Kidney (tissue), 13 donors: ENCODE measurements at regions not wholly inside any gene's neighbourhood (a gene's known extent, or its start where the extent isn't known, plus 50 kb on each side); places are given as distances from the start of the nearest gene placed in this dataset.
A peak's percentile ranks its signal among the peaks of the same experiment; 100 is the strongest.

ENCODE experiments used
- DNase-seq, 5 donors: peaks; one replicate each; pipeline ENCODE4 v3.0.0-alpha.2; 2013 to 2020
- FAIRE-seq: peaks from 2 replicates; lab custom pipeline; 2012; peaks lifted over from hg19 to GRCh38; lab: Jason Lieb, UNC
- H3K27ac ChIP-seq, 2 donors: one replicate each; pipeline ENCODE4 v1.7.0; 2013; ENCODE audit warnings: low read depth in 2 of 2, low read length in 2 of 2, inconsistent platforms in 1 of 2
- H3K27me3 ChIP-seq: one replicate; pipeline ENCODE4 v1.7.1; 2013; ENCODE audit warnings: low read length, inconsistent platforms; ENCODE audit not compliant: control insufficient read depth, insufficient read depth
- H3K36me3 ChIP-seq, 3 donors: one replicate each; pipeline versions ENCODE4 v1.7.0 to v1.7.1; 2013; ENCODE audit warnings: low read length in 3 of 3, control low read depth in 1 of 3, inconsistent platforms in 1 of 3; ENCODE audit not compliant: insufficient read depth in 3 of 3, control insufficient read depth in 2 of 3
- H3K4me1 ChIP-seq, 3 donors: one replicate each; pipeline versions ENCODE4 v1.7.0 to v1.7.1; 2013; ENCODE audit warnings: low read length in 3 of 3, inconsistent platforms in 1 of 3, low read depth in 1 of 3; ENCODE audit not compliant: control insufficient read depth in 2 of 3, insufficient read depth in 2 of 3
- H3K4me3 ChIP-seq, 3 donors: one replicate each; pipeline versions ENCODE4 v1.7.0 to v1.8.1; 2013; ENCODE audit warnings: low read length in 3 of 3, control low read depth in 1 of 3, inconsistent platforms in 1 of 3
- H3K9ac ChIP-seq, 3 donors: one replicate each; pipeline versions ENCODE4 v1.7.0 to v1.7.1; 2013; ENCODE audit warnings: low read length in 3 of 3, control low read depth in 1 of 3, inconsistent platforms in 1 of 3
- H3K9me3 ChIP-seq, 3 donors: one replicate each; pipeline versions ENCODE4 v1.7.0 to v1.7.1; 2013; ENCODE audit warnings: low read length in 3 of 3, control low read depth in 1 of 3, inconsistent platforms in 1 of 3; ENCODE audit not compliant: control insufficient read depth in 2 of 3, insufficient read depth in 1 of 3
- CTCF ChIP-seq: IDR thresholded peaks from 3 replicates; pipeline ENCODE4 v1.5.1; 2012; ENCODE audit warnings: mild to moderate bottlenecking, moderate library complexity, borderline replicate concordance; ENCODE audit not compliant: insufficient read depth; ENCODE audit errors: extremely low read depth
- intact Hi-C: fragments of 100-400 bp; cut with DNase I; formaldehyde crosslinking; loops from one replicate; pipeline ENCODE4 v1.11.1; 2022
- donor health status: control.
- donor health status: control.
- donor health status: control.
- donor health status: control.
- donor health status: control.
- donor health status: DM: yes; HTN: yes; CAD: no.
- donor health status: Normal renal cell carcinoma (clear cell type).

GRCh38 chr2:21277068-21278056 is 153.6 kb downstream of the TDRD15 start:
- intact Hi-C loops: no loop called here
- no peak for TF ChIP-seq CTCF

GRCh38 chr2:21279525-21279924 is 155.8 kb downstream of the TDRD15 start:
- Histone ChIP-seq H3K27ac (no peak overlapping the region), H3K9ac (no peak overlapping the region), H3K4me3 (no peak overlapping the region), H3K9me3 (no peaks in the 10 kb centered on the region), H3K27me3 (no peaks in the 10 kb centered on the region), H3K36me3 (no peaks in the 10 kb centered on the region), H3K4me1 (peaks cover 0 to 20% (median 4%) of the 10 kb centered on the region in 3 donors)
- FAIRE-seq (no peak), DNase-seq (no peak)
- intact Hi-C loops: no loop called here
- TF ChIP-seq CTCF: no peak

More at GRCh38 chr2:21277068-21278056, 153.6 kb downstream of the TDRD15 start:
- Histone ChIP-seq H3K27ac (no peak overlapping the region), H3K9me3 (no peaks in the 10 kb centered on the region), H3K9ac (no peak overlapping the region), H3K4me3 (no peak overlapping the region), H3K4me1 (peaks cover 0 to 20% (median 4%) of the 10 kb centered on the region in 3 donors), H3K27me3 (no peaks in the 10 kb centered on the region), H3K36me3 (no peaks in the 10 kb centered on the region)
- no peak for FAIRE-seq
- DNase-seq: peak in 3 of 5 donors; percentile 31 to 59 (median 53)

GRCh38 chr2:21280793-21281192 is 157.0 kb downstream of the TDRD15 start:
- intact Hi-C loops: no loop called here
- H3K4me1 ChIP-seq: peaks cover 0 to 19% (median 4%) of the 10 kb centered on the region in 3 donors
- no peaks in the 10 kb centered on the region for H3K9me3 ChIP-seq
- no peaks in the 10 kb centered on the region for H3K36me3 ChIP-seq
- H3K9ac ChIP-seq: no peak overlapping the region
- no peak for TF ChIP-seq CTCF
- no peak overlapping the region for H3K4me3 ChIP-seq
- no peak for DNase-seq
- FAIRE-seq: no peak
- no peak overlapping the region for H3K27ac ChIP-seq
- H3K27me3 ChIP-seq: no peaks in the 10 kb centered on the region
